GM04503 (cell line): ENCODE measurements at regions not wholly inside any gene's neighbourhood (a gene's known extent, or its start where the extent isn't known, plus 50 kb on each side); places are given as distances from the start of the nearest gene placed in this dataset.
"Not testable (repeated sequence)": the region's sequence is repeated elsewhere in the genome, so short reads cannot be mapped to it uniquely, and the experiment has no call there.

ENCODE experiments used
- DNase-seq: peaks from one replicate; pipeline ENCODE4 v3.0.0-alpha.2; 2012; ENCODE audit warnings: low read depth

DNA sequence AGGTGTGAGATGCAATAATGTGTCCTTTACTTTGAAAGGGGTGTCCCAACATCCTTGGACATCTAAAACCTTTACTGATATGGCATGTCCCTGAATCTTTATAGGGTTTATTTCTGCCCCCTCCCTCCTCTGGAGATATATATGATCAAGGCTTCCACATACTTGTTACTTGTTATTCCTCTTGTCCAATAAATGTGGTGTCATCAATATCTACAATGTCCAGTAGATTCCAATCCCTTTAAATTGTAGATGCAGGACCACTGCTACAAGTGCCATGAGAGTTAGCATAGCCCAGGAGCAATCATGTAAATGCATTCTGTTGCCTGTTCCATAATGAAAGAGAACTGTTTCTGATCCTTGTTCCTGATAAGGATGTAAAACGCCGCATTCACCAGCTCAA is 479.7 kb upstream of the MEIS1 start:
- no peak for DNase-seq

DNA sequence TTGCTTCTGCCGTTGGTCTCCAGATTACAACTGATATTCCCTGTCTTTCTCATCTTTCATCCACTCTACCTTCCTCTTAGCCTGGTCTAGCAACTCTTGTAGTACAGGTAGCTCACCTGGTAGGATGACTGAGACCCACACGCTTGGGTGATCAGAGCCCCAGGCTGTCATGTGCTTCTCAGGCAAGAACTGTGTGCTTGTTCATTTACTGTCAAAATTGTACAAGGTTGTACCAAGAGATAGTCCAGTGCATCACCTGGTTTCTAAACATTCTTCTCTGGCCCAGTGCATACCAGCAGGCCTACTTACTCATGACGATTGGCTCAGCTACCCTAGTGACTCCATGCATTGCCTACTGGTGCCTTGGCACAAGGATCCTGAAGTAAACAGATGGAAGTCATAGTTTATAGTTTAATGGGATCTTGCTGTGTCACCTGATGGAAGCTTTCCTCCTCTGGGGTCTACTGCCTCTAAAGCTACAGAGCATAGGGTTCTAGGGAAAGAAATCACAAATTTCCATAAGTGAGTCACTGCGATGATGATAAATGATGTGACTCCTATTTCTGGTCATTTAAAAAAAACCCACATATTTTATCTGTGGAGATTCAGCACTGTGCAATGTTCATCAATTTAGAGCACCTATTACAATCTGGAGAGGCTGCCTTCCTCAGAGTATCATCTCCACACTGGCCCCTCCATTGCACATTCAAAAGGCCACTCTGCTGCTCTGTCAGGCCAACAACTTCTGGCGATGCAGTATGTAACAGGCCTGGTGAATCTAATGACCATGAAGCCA is 481.8 kb upstream of the MEIS1 start:
- DNase-seq: no peak

DNA sequence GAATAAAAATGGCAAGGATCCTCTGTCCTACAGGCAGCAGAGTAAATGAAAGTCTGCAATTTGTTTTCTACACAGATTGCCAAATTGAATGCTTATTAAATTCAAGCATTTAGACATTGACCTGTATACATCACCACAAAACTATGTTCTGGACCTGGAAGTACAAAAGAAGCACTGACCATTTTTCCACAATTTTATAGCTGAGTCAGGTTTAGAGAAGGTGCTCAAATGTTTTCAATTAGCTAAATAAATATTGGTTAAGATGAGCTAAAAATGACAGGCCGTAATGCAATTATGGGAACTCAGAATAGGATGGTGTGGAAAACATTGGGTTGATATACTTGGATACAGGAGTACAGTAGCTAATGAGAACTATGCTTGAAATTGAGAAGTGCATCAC is 490.7 kb upstream of the MEIS1 start:
- no peak for DNase-seq

DNA sequence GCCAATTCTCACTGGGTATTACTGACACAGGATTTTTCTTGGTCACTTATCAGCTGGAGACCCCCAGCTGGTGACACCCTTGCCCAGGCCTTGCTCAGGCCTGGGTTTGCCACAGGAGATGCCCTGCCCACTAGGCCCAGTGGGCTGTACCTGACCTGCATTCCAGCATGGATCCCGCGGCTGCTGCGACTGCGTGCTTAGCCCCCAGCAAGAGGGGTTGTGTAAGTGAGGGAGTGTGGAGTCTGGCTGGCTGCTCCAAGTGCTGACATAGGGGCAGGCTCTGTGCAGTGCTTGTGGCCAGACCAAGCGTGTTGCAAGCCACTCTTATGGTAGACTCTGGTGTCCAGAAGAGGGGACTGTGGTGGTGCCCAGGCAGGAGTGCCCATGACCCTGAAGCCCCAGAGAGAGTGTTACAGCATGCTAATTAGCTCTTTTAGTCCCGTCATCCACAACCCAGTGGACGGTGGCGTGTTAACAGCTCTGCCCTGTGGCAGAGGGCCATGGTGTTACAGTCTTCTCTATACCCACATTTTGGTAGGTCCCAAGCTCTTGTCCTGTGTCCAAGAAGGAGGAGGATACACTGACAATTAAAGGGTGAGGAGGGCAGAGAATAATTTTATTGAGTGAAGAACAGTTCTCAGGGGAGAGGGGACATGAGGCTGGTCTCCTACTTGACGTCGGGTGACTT is 491.7 kb upstream of the MEIS1 start:
- DNase-seq: no peak

DNA sequence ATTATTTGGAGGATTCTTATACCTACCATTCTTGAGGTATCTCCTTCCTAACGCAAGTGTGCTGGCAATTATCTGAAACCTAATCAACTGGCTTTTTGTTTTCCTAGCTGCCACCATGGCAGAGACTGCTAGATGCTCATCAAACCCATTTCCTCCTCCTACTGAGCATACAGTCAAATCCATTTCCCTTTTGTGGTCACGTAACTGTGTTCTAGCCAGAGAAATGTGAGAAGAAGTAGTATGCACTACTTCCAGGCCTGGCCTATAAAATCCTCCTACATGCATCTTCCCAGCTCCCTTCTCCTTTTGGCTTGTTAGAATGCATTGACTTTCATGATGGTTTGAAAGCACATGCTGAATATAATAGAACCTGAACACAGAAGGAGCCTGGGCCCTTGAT is 494.1 kb upstream of the MEIS1 start:
- no peak for DNase-seq

DNA sequence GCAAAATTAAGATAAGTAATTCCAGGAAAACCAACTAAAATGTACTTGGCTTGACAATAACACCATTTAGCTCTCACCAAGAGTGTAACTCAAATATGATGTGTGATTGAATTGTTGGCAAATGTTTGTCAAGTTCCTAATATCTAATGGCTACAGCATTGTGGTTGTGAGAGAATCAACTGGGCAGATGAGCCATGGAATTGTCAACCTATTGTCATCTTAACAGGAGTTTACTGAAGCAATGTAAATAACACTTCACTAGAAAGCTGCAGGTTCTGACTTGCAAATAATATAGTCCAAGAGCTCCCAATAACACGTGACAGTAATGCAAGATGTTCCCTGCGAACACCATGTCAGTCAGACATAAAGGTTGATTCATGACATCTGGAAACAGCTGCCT is 495.2 kb upstream of the MEIS1 start:
- DNase-seq: no peak

DNA sequence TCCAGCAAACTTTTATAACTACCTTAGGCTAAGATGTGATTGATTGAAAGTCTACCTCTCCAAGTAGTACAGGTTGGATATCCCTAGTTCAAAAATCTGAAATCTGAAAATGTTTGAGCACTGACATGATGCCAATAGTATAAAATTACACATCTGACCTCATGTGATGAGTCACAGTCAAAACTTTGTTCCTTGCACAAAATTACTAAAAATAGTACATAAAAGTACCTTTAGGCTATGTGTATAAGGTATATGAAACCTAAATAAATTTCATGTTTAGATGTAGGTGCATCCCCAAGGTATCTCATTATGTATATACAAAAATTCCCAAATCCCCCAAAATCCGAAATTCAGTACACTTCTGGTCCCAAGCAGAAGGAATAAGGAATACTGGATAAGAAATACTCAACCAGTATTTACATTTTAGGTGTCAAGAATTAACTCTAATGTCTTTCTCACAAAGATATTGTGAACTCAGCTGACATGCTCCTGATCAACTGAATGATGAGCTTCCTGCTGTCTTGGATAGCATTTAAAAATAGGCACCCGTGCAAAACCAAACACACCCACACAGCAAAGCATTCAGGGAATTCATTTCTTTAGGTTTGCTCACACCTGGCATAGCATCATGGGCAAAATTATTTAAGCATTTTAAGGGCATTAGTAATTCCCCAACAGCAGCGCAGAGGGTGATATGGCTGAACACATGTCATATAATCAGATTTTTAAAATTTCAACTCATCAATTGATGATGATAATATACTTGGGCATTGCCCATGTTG is 497.4 kb upstream of the MEIS1 start:
- no peak for DNase-seq

DNA sequence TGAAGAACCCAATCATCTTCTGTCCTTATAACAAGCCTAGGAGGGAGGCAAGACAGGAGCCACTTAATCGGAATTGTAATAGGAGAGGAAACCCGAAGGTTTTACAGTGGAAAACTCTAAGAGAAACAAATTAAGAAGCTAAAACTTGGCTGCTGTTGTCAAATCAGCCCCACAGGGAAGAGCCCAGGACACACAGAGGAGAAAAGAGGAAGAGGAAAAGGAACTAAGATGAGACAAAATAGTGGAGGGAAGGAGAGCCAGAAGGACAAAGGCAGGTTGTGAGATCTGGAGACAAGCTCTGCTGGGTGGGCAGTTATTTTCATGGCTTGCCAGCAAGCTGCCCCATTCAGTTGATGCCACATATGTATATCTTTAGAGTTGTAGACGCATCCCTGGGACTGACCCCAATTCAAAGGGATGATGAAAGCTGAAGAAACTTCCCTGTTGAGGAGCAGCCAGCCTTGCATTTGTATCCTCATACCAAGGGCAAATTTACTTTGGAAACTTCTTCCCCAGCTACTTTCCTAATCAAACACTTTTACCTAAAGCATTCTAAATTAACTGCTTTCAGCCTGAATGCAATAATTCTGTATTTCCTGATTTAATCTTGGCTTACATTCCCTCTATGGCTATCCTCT is 499.8 kb upstream of the MEIS1 start:
- DNase-seq: no peak

DNA sequence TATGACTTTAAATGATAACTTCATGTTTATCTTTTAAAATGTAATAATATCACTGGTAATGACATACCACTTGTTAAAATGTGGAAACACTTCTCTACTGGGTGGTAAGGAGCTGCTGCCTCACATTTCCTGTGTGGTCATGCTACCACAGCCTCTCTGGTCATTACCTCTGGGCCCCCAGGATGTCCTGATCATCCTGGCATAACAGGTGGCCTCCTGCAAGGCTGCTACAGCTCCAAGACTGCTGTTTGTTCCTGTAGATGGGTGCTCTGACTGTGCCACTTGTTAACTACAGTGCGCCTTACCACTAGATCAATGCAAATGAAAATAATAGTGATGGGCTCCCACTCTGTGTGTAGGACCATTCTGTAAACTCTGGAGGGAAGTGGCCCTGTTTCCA is 500.2 kb upstream of the SPRED2 start:
- no peak for DNase-seq

DNA sequence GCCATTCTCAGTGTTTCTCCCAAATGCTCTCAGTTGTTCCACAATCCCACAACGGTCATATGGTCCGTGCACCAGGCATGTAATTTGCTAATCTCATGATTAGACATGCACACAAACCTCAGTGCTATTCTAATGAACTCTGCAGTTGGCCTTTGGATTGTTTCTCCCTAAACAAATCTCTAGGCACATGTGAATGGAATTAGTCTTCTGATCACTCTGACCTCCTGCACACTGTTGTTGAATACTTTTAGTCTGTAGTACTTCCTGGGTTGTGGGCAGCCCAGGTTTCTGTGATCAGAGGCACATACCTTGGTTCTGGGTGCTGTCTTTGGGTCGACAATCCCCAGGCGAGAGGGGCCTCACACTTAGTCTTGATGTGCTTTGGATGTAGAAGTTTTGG is 498.7 kb upstream of the SPRED2 start:
- DNase-seq: no peak

DNA sequence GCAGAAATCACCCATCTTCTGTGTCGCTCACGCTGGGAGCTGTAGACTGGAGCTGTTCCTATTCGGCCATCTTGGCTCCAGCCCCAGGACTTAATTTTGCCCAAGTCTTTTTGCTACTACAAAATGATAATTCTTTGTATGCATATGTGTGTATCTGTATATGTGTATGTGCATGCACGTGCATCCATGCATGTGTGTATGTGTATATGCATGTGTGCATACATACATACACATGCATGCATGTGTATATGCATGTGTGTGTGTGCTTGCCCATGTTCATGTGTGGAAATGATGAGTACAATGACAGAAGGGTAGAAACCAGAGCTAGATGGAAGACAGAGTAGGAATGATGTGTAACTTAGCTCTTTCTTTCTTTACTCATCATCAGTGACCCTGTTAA is 497.9 kb upstream of the SPRED2 start:
- DNase-seq: no peak

DNA sequence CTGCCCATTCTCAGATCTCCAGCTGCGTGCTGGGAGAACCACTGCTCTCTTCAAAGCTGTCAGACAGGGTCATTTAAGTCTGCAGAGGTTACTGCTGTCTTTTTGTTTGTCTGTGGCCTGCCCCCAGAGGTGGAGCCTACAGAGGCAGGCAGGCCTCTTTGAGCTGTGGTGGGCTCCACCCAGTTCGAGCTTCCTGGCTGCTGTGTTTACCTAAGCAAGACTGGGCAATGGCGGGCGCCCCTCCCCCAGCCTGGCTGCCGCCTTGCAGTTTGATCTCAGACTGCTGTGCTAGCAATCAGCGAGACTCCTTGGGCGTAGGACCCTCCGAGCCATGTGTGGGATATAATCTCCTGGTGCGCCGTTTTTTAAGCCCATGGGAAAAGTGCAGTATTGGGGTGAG is 497.3 kb upstream of the SPRED2 start:
- DNase-seq: not testable (repeated sequence)

DNA sequence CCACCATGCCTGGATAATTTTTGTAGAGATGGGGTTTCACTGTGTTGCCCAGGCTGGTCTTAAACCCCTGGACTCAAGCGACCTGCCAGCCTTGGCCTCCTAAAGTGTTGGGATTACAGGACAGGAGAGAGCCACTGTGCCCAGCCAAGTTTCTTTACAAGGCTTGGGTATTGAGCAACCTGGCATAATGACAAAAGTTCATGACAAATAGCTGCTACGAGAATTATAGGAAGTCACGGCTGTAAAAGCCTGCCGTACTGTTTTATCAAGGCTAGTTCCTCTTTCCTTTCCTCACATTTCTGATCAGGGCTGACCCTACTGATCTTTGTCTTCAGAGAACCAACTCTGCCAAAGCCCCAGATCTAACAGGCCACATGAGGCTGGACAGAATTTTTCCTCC is 490.4 kb upstream of the SPRED2 start:
- DNase-seq: no peak

DNA sequence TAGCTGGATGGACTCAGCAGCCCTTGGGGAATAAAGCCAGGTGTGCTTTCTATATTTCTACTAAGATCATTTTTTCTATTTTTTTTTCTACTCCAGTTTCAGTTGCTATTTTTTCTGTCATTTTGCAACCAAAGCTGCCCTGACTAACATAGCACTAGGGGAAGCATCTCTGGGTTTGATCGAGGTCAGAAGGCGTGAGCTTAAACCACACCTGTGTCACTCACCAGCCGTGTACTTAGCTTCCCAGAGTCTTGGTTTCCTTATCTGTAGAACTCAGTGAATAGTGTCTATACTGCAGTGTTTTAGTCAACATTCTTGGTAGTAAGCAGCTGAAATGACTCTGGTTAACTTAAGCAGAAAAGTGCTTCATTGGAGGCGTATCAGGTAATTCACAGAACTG is 489.6 kb upstream of the SPRED2 start:
- DNase-seq: no peak

DNA sequence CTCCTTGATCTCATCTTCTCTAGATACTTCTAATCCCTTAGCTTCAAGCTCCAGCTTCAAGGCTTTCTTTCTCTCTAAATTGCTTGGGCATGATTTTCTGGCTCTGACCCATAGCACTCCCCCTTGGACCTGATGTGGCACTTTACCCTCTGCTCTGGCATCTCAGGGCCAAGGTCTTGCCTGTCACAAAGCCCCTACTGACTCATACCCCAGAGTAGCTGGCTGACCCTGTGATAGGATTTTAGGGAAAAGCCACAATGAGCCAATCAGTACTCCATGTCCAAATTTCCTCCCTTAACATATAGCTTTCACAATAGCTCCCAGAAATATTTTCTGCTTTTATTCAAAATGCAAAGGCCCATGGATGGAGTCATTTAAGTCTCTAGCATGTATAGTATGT is 488.7 kb upstream of the SPRED2 start:
- DNase-seq: no peak

DNA sequence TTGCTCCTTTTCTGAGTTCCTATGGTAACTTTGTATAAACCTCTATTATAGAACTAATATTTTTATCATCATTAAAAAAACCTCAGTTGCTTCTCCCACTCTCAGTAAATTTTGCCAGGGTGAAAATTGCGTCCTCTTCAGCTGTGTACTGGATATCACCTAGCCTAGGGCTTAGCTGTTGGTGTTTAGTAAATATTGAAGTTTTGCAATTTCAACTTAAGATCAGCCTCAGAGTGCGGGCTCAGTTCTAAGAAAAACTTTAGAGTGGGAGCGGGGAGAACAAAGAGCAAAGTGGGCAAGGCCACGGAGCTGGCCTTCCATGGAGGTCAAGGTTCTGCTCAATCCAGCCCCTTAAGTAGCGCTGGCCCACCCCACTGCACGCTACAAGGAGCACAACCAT is 488.3 kb upstream of the SPRED2 start:
- no peak for DNase-seq

DNA sequence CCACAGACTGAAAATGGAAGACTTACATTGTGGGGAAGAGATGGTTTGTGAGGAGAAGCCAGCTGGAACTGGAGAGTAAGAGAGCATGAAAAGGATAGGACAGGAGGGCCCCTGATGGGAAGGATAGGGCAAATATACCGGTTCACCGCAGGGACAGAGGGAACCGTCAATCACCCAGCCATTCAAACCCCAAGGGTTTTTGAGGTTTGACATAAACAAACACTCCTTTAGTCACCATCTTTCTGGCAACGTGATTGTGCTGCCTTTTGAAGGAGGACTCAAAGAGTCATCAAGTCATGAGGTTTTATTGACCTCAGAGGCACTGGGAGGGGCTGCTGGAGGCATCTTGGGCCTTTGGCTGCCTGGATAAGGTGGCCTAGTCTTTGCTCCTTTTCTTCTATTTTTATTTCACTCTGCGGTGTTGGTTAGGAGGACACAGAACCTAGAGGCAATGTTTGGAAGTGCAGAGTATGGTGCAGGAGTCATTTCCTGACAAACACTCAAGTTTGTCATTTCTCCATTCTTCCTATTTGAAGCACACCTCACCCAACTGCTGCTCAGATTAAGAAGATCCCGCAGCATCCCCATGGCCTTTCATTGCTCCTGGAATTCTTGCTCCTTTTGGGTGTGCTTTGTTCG is 487.3 kb upstream of the SPRED2 start:
- no peak for DNase-seq

DNA sequence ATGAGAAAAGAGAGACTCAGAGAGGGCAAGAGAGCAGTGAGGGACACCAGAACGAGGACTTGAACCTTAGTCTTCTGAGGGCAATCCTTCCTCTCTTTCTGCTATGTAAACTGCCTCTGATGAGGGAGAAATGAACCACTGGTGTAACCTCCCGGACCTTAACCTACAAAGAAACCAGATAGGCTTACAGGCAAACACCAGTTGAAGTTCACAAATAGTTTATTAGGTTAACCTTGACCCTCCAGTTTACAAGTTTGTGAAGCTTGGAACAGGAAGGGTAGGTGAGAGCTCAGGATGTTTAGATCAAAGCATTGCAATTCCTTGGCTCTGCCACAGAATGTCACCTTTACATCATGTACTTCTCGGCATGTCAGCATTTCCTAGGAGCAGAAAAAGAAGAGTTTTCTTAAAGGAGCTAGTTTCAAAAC is 486.4 kb upstream of the SPRED2 start:
- DNase-seq: no peak

DNA sequence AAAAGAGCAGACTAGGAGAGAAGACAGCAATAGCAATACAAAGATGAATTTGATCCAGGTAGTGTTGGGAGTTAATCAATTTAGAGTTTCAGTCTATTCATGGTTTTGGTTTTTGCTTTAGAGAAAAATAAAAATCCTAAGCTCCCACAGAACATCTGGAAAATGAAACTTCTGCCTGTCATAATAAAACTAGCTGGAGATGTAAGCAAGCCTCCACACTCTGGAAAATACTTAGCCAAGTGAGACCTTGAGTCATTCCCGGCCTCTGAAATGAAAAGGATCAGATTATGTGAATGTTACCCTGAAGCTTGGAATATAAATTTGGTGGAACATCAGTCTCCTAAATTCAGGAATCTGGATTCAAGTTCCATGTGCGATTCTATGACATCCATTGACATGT is 485.6 kb upstream of the SPRED2 start:
- no peak for DNase-seq

DNA sequence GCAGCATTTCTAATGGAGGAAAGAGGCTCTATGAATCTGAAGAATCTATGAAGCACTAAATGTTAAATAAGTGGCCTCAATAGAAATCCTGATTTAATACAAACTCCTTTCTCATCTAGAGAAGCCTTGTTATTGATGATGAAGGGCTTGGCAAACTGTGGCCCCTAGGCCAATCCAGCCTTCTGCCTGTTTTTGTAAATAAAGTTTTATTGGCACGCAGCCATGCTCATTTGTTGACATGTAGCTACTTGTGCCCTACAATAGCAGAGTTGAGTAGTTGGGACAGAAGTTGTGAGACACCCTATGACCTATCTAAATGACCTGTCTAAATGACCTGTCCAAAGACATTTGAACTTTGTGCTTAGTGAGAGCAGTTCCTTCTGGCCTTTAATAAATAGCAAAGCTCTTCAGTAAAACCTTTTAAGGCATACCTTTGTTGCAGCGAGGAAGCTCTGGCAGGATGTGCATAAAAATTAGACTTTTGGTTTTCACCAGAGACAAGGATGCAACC is 484.4 kb upstream of the SPRED2 start:
- DNase-seq: no peak

DNA sequence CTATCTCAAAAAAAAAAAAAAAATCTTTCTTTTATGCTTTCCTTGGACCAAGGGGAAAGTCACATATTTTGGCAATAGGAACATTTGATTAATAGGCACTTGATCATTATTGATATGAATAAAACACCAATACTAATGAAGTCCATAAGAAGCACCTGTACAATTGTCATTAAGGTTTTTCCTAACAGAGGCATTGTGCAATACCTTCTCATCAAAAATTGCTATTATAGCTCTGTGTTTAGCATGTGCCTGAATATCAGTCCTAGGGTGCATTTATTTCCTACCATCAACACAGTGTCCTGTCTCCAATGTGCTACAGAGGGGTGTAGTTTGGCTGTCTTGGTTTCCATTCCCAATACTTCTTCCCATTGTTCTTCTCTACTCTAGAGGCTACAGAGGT is 483.8 kb upstream of the SPRED2 start:
- DNase-seq: no peak

DNA sequence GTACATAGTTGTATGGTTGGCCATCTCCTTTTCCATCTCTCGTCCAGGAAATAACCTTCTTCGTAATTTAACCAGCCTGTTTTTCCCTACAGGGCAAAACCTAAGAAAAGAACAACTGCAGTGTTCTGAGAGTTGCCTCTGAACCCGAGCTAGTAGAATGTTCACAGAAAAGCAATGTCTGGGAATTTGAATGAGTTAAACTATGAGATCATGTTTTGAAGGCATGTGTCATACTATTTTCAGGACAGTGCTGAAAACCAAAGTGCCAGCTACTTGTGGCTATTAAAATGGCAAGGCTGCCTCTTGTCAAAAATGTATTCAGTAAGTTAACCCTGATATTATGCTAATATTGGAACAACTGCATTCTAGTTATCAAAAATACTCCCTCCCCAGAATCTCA is 482.9 kb upstream of the SPRED2 start:
- no peak for DNase-seq
